ENCODE measurements at regions not wholly inside any gene's neighbourhood (a gene's known extent, or its start where the extent isn't known, plus 50 kb on each side); places are given as distances from the start of the nearest gene placed in this dataset.

DNA sequence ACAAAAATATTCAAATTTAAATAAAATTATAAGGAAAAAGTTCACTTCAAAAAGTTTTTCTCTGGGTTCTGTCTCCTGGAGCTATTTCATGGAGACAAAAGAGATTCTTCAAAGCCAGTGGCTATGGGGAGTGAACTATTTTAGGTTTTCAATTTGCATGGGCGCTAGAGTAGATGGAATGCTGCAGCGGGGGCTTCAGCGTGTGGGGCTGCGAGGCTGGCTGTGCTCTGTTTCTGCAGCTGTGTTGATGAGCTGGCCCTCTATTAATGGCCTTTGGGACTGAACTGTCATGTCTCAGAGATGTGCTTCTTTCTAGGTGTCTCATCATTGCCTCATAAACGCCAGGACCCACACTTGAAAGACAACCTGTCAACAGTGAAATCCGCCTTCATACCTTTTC, 108.4 kb upstream of the NPY start:
- TF ChIP-seq, protein P1, sequence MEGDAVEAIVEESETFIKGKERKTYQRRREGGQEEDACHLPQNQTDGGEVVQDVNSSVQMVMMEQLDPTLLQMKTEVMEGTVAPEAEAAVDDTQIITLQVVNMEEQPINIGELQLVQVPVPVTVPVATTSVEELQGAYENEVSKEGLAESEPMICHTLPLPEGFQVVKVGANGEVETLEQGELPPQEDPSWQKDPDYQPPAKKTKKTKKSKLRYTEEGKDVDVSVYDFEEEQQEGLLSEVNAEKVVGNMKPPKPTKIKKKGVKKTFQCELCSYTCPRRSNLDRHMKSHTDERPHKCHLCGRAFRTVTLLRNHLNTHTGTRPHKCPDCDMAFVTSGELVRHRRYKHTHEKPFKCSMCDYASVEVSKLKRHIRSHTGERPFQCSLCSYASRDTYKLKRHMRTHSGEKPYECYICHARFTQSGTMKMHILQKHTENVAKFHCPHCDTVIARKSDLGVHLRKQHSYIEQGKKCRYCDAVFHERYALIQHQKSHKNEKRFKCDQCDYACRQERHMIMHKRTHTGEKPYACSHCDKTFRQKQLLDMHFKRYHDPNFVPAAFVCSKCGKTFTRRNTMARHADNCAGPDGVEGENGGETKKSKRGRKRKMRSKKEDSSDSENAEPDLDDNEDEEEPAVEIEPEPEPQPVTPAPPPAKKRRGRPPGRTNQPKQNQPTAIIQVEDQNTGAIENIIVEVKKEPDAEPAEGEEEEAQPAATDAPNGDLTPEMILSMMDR (IDR thresholded peaks at IDR 0.05): no peak

DNA sequence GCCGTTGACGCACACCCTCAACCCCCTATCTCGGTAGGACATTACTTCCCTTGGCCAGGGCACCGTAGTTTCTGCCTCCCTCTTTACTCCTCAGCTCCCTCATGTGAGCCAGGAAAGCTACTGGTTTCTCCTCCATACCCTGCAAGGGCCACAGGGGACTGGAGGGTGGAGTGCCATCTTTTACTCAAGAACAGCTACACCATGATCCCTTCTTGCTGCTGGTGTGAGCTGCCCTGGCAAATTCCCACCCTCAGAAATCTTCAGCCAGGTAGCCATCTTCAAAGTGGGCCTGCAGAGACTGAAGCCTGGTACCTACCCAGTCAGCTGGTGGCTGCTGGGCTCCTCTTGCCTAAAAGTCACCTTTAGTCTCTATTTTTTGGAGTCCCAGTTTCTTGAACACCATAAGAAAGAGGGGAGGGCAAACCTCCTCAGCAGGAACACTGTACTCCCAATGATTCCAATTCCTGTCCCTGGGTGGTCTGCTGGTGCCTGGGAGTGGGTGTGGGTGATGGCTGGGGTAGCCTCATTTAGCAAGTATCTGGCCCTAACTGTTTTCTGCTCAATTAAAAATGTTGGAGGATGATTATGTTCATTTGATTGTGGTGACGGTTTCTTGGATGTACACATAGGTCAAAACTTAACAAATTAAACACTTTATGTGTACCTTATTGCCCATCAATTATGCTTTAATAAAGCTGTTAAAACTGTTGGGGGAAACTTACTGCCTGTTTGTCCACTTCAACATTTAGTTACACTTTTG, 105.0 kb upstream of the NPY start:
- TF ChIP-seq, protein P1 (IDR thresholded peaks at IDR 0.05): no peak

DNA sequence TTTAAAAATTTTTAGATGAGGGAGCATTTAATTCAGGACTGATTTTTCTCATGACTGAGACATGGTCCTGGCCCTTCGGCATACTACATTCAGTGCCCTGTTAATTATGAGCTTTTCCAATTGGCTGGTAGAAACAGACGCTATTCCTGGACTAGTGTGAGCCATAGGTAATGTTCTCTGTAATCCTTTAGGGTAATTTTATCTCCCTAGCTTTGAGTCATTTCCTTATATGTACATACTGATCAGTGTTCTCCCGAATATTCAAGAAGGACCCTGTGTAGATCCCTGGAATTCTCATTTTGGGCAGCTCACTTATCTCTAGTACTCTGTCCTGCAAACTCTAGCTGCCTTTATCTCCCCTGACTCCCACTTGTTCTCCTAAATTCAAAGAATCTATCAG, 92.6 kb upstream of the NPY start:
- TF ChIP-seq, protein P1 (IDR thresholded peaks at IDR 0.05): no peak

DNA sequence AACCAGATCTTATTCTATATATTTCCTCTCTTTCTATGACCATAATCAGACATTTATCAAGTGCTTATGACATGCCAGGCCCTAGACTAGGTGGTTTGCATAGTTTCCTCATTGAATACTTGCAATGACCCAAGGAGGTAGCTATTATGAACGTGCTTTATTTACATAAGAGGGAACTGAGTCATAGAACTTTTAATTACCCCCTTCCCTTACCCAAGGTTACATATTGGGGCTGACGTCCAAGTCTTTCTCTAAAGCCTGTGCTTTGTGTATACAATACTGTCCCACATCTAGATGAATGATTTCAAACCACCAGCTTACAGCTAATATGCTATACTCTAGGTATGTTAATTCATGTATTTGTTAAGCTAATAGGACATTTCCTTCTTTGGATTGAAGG, 91.9 kb upstream of the NPY start:
- TF ChIP-seq, protein P1 (IDR thresholded peaks at IDR 0.05): no peak

DNA sequence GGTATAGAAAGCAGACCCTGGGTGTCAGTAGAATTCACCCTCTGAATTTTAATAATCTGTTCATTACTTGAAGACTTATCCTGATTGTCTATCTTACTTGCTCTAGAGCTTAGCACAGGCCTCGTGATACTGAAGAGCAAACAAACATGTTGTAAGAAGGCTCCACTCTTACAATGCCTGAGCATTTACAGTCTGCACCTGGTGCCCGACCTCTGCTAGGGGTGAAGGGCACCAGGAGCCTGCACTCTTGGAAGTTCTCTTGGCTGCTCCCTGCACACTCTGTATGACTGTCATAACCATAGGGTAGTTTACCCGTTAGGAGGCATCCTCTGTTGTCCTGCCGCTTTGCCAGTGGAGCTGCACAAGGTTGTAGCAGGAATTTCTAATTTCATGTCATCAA, 91.3 kb upstream of the NPY start:
- TF ChIP-seq, protein P1 (IDR thresholded peaks at IDR 0.05): no peak

DNA sequence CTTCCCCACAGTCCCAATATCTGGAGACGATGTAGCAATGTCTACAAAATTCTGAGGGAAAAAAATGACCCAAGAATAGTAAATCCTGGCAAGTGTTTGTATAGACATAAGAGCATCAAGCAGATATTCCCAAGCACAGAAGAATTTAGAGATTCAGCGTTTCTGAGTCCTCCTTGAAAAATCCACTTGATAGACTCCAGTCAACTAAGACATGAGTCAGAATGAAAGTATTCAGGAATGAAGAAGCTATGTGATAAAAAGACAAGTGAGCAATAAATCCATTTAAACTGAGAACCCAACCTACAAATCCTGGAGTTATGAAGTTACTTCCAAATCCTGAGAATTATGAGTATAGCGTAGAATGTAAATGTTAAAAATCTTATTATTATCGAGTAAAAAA, 86.1 kb upstream of the NPY start:
- TF ChIP-seq, protein P1 (IDR thresholded peaks at IDR 0.05): no peak

DNA sequence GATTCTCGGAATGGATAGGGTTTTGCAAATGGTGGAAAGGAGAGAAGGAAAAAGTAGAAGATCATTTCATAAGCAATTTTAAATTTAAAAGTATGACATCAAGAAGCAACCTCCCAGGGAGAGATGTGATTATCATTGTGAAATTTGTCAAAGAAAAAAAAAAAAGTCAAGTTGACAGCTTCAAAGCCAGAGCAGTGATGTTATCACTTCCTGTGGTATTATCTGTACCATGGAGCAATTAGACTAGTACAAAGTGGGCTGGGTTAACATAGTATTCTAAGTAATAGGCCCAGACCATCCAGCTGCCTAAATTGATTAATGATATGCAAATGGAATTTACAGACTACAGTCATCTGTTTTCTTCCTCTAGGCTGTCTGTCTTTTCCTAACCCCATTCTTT, 84.0 kb upstream of the NPY start:
- TF ChIP-seq, protein P1 (IDR thresholded peaks at IDR 0.05): no peak
